ENCODE measurements at regions not wholly inside any gene's neighbourhood (a gene's known extent, or its start where the extent isn't known, plus 50 kb on each side); places are given as distances from the start of the nearest gene placed in this dataset.
A peak's percentile ranks its signal among the peaks of the same experiment; 100 is the strongest.

DNA sequence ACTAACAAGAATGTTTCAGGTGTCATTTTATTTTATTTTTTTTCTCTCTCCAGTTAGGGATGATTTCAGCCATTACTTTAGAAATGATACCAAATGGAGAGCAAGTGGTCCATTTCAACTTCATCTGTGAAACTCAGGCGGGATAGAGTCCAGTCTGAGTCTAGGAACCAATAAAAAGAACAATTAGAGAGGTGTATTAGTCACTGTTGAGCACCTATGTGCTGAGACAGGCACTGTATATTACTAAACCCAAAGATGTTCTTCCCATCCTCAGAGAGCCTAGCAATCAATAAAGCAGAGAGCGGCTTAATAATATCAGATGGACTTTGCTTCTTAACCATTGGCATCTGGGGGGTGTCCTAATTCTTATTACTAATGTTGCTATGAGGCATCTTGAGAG lies 410.3 kb upstream of the SLC24A2 start:
- TF ChIP-seq RARB (CRISPR knock-in tag; IDR thresholded peaks at IDR 0.05) (no peak), PHF8 (IDR thresholded peaks at IDR 0.05; ENCODE audit: borderline replicate concordance, low read depth) (no peak), SREBF2 (IDR thresholded peaks at IDR 0.05) (no peak), ZC3H11A (IDR thresholded peaks at IDR 0.05) (no peak), TP53 (CRISPR knock-in tag; IDR thresholded peaks at IDR 0.05) (no peak), HEYL (CRISPR knock-in tag; IDR thresholded peaks at IDR 0.05) (no peak), NFE2L2 (conservative IDR thresholded peaks at IDR 0.05; ENCODE audit: low read length) (no peak), CEBPB (IDR thresholded peaks at IDR 0.05) (no peak), HOXB13 (CRISPR knock-in tag; IDR thresholded peaks at IDR 0.05; ENCODE audit: low read depth) (no peak), HDAC2 (IDR thresholded peaks at IDR 0.05) (no peak)
- TF ChIP-seq, protein P1, sequence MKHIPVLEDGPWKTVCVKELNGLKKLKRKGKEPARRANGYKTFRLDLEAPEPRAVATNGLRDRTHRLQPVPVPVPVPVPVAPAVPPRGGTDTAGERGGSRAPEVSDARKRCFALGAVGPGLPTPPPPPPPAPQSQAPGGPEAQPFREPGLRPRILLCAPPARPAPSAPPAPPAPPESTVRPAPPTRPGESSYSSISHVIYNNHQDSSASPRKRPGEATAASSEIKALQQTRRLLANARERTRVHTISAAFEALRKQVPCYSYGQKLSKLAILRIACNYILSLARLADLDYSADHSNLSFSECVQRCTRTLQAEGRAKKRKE (CRISPR knock-in tag; IDR thresholded peaks at IDR 0.05; ENCODE audit: low read depth): no peak
- TF ChIP-seq, protein P2, sequence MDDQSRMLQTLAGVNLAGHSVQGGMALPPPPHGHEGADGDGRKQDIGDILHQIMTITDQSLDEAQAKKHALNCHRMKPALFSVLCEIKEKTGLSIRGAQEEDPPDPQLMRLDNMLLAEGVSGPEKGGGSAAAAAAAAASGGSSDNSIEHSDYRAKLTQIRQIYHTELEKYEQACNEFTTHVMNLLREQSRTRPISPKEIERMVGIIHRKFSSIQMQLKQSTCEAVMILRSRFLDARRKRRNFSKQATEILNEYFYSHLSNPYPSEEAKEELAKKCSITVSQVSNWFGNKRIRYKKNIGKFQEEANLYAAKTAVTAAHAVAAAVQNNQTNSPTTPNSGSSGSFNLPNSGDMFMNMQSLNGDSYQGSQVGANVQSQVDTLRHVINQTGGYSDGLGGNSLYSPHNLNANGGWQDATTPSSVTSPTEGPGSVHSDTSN (IDR thresholded peaks at IDR 0.05): no peak
- TF ChIP-seq, protein P3, sequence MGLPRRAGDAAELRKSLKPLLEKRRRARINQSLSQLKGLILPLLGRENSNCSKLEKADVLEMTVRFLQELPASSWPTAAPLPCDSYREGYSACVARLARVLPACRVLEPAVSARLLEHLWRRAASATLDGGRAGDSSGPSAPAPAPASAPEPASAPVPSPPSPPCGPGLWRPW (IDR thresholded peaks at IDR 0.05): no peak
- Histone ChIP-seq H3K27ac (no peak overlapping the region), H3K4me3 (no peak overlapping the region), H3K4me1 (no peaks in the 10 kb centered on the region), H3K4me2 (no peak overlapping the region), H3K9me3 (0 out of 3 replicates have a peak, but pooled peaks cover 4% of the 10 kb centered on the region)
- CTCF ChIA-PET: no interaction called here
- no peak for DNase-seq (ENCODE audit: low read depth in 1 of 2, low spot score in 1 of 2)
- ATAC-seq: no peak
- POLR2A ChIA-PET: no interaction called here
- 13% methylated on average over 2 of the region's 2 CpGs for WGBS (ENCODE audit: missing lambda C conversion rate)
- FAIRE-seq: no peak

DNA sequence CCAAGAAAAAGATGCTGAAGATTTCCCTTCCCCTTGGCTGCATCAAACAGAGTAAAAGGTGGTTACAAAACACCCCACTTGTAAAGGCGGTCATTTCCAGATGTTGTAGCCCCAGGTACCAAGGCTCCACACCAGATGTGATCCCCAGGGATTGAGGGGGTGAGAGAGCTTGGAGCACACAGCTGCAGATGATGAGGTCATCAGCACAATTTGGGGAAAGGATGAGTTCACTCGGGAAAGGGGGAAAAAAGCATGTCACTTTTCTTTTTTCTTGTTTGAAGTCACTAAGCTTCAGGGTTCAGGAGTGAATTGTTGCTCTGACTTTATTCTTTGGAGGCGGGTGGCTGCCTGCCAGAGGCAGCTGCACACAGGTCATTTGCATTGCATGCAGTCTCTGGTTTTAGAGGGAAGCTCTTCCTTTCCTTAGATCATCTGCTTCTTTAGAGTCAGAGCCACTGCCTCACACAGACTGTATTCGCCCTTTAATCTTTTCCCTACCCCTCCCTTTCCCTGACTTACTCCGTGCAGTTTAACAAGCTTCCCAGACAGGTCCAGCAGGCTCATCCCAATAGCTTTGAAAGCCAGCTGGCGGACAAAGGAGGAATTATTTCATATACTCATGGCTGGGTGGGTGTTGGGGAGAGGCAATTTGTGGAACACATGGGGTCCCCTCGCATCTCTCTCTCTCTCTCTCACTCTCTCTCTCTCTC lies 409.3 kb upstream of the SLC24A2 start:
- CTCF ChIA-PET: no interaction called here
- H3K9me3 ChIP-seq: 0 out of 3 replicates have a peak, but pooled peaks cover 4% of the 10 kb centered on the region
- ATAC-seq: peak in 1 of 2 experiments; percentile 59; a peak in 2 of 6 replicates
- no peak for FAIRE-seq
- no peak for DNase-seq (ENCODE audit: low read depth in 1 of 2, low spot score in 1 of 2)
- H3K4me1 ChIP-seq: no peaks in the 10 kb centered on the region
- H3K4me2 ChIP-seq: no peak overlapping the region
- H3K4me3 ChIP-seq: no peak overlapping the region
- H3K27ac ChIP-seq: no peak overlapping the region
- POLR2A ChIA-PET: no interaction called here
- 4% methylated on average over 7 of the region's 7 CpGs for WGBS (ENCODE audit: missing lambda C conversion rate)
- TF ChIP-seq RARB (CRISPR knock-in tag; IDR thresholded peaks at IDR 0.05): no peak
- TF ChIP-seq, protein P4, sequence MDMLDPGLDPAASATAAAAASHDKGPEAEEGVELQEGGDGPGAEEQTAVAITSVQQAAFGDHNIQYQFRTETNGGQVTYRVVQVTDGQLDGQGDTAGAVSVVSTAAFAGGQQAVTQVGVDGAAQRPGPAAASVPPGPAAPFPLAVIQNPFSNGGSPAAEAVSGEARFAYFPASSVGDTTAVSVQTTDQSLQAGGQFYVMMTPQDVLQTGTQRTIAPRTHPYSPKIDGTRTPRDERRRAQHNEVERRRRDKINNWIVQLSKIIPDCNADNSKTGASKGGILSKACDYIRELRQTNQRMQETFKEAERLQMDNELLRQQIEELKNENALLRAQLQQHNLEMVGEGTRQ (IDR thresholded peaks at IDR 0.05): no peak
- TF ChIP-seq JUN (IDR thresholded peaks at IDR 0.05): no peak
- TF ChIP-seq, protein P5, sequence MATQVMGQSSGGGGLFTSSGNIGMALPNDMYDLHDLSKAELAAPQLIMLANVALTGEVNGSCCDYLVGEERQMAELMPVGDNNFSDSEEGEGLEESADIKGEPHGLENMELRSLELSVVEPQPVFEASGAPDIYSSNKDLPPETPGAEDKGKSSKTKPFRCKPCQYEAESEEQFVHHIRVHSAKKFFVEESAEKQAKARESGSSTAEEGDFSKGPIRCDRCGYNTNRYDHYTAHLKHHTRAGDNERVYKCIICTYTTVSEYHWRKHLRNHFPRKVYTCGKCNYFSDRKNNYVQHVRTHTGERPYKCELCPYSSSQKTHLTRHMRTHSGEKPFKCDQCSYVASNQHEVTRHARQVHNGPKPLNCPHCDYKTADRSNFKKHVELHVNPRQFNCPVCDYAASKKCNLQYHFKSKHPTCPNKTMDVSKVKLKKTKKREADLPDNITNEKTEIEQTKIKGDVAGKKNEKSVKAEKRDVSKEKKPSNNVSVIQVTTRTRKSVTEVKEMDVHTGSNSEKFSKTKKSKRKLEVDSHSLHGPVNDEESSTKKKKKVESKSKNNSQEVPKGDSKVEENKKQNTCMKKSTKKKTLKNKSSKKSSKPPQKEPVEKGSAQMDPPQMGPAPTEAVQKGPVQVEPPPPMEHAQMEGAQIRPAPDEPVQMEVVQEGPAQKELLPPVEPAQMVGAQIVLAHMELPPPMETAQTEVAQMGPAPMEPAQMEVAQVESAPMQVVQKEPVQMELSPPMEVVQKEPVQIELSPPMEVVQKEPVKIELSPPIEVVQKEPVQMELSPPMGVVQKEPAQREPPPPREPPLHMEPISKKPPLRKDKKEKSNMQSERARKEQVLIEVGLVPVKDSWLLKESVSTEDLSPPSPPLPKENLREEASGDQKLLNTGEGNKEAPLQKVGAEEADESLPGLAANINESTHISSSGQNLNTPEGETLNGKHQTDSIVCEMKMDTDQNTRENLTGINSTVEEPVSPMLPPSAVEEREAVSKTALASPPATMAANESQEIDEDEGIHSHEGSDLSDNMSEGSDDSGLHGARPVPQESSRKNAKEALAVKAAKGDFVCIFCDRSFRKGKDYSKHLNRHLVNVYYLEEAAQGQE (IDR thresholded peaks at IDR 0.05): no peak
- TF ChIP-seq, protein P3 (IDR thresholded peaks at IDR 0.05): no peak
- TF ChIP-seq, protein P6, sequence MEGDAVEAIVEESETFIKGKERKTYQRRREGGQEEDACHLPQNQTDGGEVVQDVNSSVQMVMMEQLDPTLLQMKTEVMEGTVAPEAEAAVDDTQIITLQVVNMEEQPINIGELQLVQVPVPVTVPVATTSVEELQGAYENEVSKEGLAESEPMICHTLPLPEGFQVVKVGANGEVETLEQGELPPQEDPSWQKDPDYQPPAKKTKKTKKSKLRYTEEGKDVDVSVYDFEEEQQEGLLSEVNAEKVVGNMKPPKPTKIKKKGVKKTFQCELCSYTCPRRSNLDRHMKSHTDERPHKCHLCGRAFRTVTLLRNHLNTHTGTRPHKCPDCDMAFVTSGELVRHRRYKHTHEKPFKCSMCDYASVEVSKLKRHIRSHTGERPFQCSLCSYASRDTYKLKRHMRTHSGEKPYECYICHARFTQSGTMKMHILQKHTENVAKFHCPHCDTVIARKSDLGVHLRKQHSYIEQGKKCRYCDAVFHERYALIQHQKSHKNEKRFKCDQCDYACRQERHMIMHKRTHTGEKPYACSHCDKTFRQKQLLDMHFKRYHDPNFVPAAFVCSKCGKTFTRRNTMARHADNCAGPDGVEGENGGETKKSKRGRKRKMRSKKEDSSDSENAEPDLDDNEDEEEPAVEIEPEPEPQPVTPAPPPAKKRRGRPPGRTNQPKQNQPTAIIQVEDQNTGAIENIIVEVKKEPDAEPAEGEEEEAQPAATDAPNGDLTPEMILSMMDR (IDR thresholded peaks at IDR 0.05): no peak
- TF ChIP-seq KDM5A (IDR thresholded peaks at IDR 0.05): no peak
- TF ChIP-seq, protein P1 (CRISPR knock-in tag; IDR thresholded peaks at IDR 0.05; ENCODE audit: low read depth): no peak
- no peak for TF ChIP-seq RNF2 (IDR thresholded peaks at IDR 0.05; ENCODE audit: borderline replicate concordance, low read depth)
- no peak for TF ChIP-seq HEYL (CRISPR knock-in tag; IDR thresholded peaks at IDR 0.05)
- TF ChIP-seq, protein P2 (IDR thresholded peaks at IDR 0.05): no peak
- no peak for TF ChIP-seq RAD21 (conservative IDR thresholded peaks at IDR 0.05 in 1 of 2, IDR thresholded peaks at IDR 0.05 in 1 of 2)
- TF ChIP-seq RCOR1 (IDR thresholded peaks at IDR 0.05; ENCODE audit: low read depth, low read length): no peak
- TF ChIP-seq CHD4 (IDR thresholded peaks at IDR 0.05; ENCODE audit: borderline replicate concordance): no peak
